NCI-H345 (cell line): ENCODE measurements at regions not wholly inside any gene's neighbourhood (a gene's known extent, or its start where the extent isn't known, plus 50 kb on each side); places are given as distances from the start of the nearest gene placed in this dataset.
"Not testable (repeated sequence)": the region's sequence is repeated elsewhere in the genome, so short reads cannot be mapped to it uniquely, and the experiment has no call there.

Source experiments
- DNase-seq: peaks from one replicate; lab custom pipeline; 2025; lab: John Stamatoyannopoulos, UW

DNA sequence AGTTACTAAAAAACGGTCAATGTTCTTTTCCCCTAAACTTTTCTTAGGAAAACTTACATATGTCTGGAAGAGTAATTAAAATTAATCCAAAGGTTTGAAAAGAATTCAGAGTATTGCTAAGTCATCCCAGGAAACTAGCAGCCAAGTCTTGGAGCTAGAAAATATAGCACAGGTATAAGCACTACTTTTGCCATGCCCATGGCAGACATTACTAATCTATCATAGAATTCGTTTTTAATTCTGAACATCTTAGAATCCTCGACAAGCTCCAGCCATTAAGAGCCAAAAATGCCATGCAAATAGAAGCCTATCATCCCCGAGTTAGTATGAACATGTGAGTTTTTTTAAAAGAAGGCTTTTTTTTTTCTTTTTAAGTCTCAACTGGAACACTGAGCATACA lies 395.0 kb downstream of the ZEB2 start:
- DNase-seq = no peak

GRCh38 chr2:144120487-144120886 lies 399.4 kb downstream of the ZEB2 start:
- DNase-seq = no peak

DNA sequence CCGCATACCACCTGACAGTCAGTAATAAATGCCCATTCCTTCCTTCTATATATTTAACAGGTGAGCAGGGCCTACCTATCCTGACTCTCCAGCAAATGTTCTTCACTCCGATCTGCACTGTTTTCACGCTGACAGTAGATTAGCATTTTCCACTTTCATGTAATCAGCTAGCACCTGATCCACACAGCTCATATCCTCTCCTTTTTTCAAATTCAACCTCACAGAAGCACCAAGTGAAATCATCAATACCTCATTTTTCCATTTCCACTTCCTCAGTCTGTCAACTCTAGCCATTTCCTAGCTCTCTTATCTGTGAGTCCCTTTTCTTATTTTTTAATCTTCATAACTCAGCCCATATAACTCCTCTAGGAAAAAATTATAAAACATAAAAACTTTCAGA lies 402.8 kb downstream of the ZEB2 start:
- DNase-seq = no peak

- DNase-seq = no peak
Observed at GRCh38 chr2:144115739-144116291, 404.1 kb downstream of the ZEB2 start.

DNA sequence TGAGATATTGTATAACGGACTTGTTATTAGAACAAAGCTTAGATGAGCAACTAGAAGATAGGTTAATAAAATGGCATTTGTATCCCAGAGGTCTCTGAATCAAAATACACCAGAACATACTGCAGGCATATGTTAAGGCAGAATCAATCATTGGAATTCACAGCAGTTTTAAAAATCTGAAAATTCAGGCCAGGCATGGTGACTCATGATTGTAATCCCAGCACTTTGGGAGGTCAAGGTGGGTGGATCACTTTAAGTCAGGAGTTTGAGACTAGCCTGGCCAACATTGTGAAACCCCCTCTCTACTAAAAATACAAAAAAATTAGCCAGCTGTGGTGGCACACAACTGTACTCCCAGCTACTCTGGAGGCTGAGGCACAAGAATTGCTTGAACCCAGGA lies 405.2 kb downstream of the ZEB2 start:
- DNase-seq = no peak

GRCh38 chr2:144111437-144111836 lies 408.5 kb downstream of the ZEB2 start:
- no peak for DNase-seq

DNA sequence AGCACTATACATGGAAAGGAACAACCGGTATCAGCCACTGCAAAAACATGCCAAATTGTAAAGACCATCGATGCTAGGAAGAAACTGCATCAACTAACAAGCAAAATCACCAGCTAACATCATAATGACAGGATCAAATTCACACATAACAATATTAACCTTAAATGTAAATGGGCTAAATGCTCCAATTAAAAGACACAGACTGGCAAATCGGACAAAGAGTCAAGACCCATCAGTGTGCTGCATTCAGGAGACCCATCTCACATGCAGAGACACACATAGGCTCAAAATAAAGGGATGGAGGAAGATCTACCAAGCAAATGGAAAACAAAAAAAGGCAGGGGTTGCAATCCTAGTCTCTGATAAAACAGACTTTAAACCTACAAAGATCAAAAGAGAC lies 413.8 kb downstream of the ZEB2 start:
- DNase-seq = not testable (repeated sequence)

DNA sequence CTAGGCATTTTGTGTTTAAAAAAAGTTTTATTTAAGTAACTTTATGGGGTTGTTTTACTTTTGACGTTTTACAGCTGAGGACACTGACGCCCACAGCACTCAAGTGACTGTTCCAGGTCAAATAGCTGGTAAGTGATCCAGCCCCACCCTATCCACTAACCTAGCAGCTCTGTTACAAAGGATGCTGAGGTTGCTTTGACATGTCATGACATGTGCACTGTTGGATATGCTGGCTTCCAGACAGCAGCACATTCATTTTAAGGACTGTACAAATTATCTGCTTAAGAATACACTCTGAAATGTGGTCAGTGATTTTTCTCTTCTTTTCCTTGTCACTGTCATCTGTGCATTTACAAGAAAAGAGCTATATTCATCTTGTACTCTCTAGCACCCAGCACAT lies 417.5 kb downstream of the ZEB2 start:
- DNase-seq = peak; percentile 63

- peak; percentile 11 for DNase-seq
Observed at GRCh38 chr2:144099780-144100377, 420.0 kb downstream of the ZEB2 start.

DNA sequence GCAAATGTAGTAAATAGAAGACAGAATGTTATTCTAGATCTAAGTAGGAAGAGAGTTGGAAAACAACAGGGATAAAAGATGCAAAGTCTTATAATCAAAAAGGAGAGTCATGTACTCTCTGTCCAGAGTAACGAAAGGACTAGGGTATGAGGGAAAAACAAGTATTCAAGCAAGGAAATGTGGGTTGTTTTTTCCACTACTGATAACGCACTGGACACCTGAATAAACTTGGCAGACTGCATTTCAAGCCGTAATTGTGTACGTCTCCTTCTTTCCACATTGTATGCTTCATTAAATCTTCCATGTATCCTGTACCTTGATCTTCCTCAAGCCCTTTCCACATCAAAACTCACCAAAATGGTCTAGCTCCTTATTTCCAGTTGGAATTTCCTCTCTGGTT lies 420.6 kb downstream of the ZEB2 start:
- DNase-seq = no peak

- no peak for DNase-seq
Observed at GRCh38 chr2:144097440-144098225, 422.3 kb downstream of the ZEB2 start.

GRCh38 chr2:144096531-144096930 lies 423.4 kb downstream of the ZEB2 start:
- no peak for DNase-seq

DNA sequence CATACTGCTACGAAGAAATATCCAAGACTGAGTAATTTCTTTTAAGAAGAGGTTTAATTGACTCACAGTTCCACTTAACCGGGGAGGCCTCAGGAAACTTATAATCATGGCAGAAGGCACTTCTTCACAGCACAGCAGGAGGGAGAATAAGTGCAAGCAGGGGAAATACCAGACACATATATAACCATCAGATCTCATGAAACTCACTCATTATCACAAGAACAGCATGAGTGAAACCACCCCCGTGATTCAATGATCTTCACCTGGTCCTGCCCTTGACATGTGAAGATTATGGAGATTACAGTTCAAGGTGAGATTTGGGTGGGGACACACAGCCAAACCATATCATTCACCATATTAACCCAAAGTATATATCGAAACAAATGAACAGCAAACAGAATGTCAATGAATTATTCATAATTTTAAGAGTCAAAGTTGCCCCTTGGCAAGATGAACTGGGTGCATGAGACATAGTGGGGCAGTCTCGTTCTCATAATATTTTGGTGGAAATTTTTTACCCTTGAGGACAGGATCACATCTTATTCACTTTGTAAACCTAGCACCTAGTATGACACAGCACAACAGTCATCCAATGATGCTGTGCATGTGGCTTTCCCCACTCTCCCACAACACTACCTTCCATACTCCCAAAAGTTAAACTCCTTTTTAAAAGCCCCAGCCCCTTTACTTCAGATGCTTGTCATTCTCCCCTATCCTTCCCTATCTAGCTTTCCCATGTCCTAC lies 425.3 kb downstream of the ZEB2 start:
- no peak for DNase-seq

GRCh38 chr2:144091622-144092021 lies 428.3 kb downstream of the ZEB2 start:
- DNase-seq = no peak

DNA sequence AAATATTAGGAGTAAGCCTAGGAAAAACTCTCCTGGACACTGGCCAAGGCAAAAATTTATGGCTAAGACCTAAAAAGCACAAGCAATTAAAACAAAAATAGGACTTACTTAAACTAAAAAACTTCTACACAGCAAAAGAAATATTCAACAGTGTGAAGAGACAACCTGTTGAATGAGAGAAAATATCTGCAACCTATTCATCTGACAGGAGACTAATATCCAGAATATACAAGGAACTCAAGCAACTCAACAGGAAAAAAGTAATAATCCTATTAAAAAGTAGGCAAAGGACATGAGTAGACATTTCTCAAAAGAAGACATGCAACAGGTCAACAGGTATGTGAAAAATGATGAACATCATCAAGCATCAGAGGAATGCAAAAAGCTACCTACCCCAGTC lies 431.1 kb downstream of the ZEB2 start:
- DNase-seq = no peak

GRCh38 chr2:144086965-144087364 lies 433.0 kb downstream of the ZEB2 start:
- DNase-seq = no peak

GRCh38 chr2:144085016-144085415 lies 434.9 kb downstream of the ZEB2 start:
- DNase-seq = no peak

DNA sequence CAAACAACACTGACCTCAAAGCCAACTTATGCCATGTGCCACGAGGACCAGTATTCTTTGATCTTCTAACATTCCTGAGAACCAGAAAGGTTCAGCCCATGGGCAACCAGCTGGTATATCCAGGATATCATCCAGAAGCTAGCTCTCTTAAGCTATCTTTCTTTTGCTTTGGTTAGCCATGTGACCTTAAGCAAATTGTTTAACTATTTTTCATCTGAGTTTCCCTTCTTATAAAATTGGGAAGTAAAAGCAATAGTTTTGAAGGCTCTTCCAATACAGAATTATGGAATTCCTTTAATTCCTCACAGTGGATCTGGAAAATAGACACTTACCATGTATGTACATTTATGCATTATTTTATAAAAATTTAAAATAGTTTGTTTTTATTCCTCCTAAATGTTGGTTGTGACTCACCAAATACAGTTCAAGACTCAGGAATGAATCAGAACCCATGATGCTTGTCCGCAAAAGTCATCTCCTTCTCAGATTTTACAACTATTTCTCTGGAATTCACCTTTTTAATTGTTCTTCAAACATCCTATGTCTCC lies 435.7 kb downstream of the ZEB2 start:
- no peak for DNase-seq

DNA sequence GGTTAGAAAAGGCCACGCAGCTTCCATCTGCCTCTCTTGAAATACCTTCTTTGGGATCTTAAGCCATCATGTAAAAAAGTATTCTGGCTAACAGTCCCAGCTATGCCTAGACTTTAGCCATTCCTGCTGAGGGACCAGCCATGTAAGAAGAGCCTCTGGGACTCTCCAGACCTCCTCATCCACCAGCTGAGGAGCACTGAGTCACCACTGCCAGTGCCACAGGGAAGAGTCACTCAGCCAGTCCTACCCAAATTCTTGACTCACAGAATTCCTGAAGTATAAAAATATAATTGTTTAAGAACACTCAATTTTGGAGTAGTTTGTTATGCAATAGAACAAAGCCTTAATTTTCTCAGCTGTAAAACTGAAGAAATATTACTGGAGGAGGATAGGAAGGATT lies 436.7 kb downstream of the ZEB2 start:
- no peak for DNase-seq

DNA sequence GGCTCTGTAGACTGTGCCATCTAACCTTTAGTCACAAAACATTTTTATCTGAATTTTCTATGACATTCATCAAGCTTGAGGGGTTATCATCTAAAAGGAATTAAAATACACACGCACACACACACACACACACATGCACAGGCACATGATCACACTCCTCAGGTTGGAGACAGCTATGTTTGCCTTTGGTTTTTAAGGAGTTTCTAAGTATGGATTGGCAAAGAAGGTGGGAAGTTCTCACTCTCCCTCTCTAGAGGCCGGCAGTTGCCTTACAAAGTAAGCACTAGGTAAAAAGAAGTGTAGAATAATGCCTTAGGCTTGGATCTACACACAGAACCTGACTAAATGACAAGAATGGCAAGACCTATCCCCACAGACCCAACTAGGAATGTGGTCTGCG lies 437.1 kb downstream of the ZEB2 start:
- no peak for DNase-seq

DNA sequence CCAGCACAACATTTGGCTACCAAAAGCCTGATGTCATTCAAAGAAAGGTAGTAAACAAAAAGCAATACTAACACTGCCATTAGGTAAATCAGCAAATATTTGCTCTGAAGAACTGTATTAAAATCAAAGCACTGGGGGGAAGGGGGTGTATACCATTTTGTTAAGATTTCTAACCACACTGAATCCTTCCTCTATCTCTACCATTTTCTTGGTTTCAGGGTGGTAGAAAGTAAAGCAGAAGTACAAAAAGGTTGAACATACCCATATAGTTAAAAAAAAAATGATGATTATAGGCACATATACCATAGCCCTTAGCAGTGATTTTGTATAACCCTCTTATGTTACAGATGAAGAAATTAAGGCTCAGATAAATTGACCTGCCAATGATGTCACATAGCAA lies 437.6 kb downstream of the ZEB2 start:
- DNase-seq = no peak

- no peak for DNase-seq
Observed at GRCh38 chr2:144081272-144081671, 438.6 kb downstream of the ZEB2 start.

DNA sequence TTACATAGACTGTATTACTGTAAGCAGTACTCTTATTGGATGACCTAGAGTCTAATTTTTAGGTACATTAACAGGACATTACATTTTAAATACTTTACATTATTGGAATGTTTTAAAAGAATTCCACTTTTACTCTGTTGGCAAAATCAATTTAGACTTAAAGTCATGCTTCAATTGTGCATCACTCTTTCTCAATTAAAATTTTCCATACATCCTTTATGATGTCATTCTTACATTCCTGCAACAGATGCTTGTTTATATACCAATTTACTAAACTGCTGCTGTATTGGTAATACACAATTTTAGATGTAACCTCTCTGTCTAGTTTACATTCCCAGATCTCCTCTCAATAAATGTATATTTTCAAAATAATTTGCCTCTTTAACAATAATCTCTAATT lies 440.1 kb downstream of the ZEB2 start:
- DNase-seq = no peak
